Astrocyte of the spinal cord (primary cell): ENCODE measurements at regions not wholly inside any gene's neighbourhood (a gene's known extent, or its start where the extent isn't known, plus 50 kb on each side); places are given as distances from the start of the nearest gene placed in this dataset.
"Not testable (repeated sequence)": the region's sequence is repeated elsewhere in the genome, so short reads cannot be mapped to it uniquely, and the experiment has no call there.

ENCODE experiments used
- DNase-seq: peaks from one replicate; pipeline ENCODE4 v3.0.0; 2011; ENCODE audit warnings: low read depth, low spot score
- H3K4me3 ChIP-seq: 2 replicates; pipeline ENCODE4 v1.5.1; 2011; ENCODE audit warnings: low read depth, mild to moderate bottlenecking, low read length, moderate library complexity
- CTCF ChIP-seq: IDR thresholded peaks from 2 replicates; pipeline ENCODE4 v1.5.1; 2012; ENCODE audit warnings: low read depth, mild to moderate bottlenecking, low read length, inconsistent platforms
- in situ Hi-C: cut with HindIII; loops from 2 replicates; pipeline ENCODE4 v1.10.0; 2017; ENCODE audit warnings: low sequenced_read_pairs

- H3K4me3 ChIP-seq = no peak overlapping the region
- no peak for DNase-seq
- in situ Hi-C loops = no loop called here
- TF ChIP-seq CTCF = no peak
These were observed 299.0 kb downstream of the MYCN start for GRCh38 chr2:16239296-16239850.

GRCh38 chr2:16238786-16239185 lies 298.4 kb downstream of the MYCN start:
- in situ Hi-C loops = no loop called here
- TF ChIP-seq CTCF = no peak
- H3K4me3 ChIP-seq = no peak overlapping the region
- DNase-seq = no peak

GRCh38 chr2:16238001-16238761 lies 297.8 kb downstream of the MYCN start:
- no peak for TF ChIP-seq CTCF
- in situ Hi-C loops = no loop called here
- H3K4me3 ChIP-seq = no peak overlapping the region
- no peak for DNase-seq

- no peak overlapping the region for H3K4me3 ChIP-seq
- no peak for TF ChIP-seq CTCF
- DNase-seq = no peak
- in situ Hi-C loops = no loop called here
These were observed 295.4 kb downstream of the MYCN start for GRCh38 chr2:16235747-16236146.

DNA sequence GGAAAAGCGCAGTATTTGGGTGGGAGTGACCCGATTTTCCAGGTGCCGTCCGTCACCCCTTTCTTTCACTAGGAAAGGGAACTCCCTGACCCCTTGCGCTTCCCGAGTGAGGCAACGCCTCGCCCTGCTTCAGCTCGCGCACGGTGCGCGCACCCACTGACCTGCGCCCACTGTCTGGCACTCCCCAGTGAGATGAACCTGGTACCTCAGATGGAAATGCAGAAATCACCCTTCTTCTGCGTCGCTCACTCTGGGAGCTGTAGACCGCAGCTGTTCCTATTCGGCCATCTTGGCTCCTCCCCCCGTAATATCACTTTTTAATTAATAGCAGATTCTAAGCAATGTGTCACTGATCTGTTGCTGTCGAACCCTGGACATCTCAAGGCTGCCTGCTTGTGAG lies 294.9 kb downstream of the MYCN start:
- H3K4me3 ChIP-seq, in situ Hi-C loops, DNase-seq: not testable (repeated sequence)

GRCh38 chr2:16228951-16229350 lies 288.6 kb downstream of the MYCN start:
- no peak for TF ChIP-seq CTCF
- H3K4me3 ChIP-seq = no peak overlapping the region
- in situ Hi-C loops = no loop called here

GRCh38 chr2:16228471-16228870 lies 288.1 kb downstream of the MYCN start:
- DNase-seq = no peak
- in situ Hi-C loops = no loop called here
- TF ChIP-seq CTCF = no peak
- H3K4me3 ChIP-seq = no peak overlapping the region

More at GRCh38 chr2:16228951-16229350, 288.6 kb downstream of the MYCN start:
- DNase-seq = no peak
